ENCODE measurements at regions not wholly inside any gene's neighbourhood (a gene's known extent, or its start where the extent isn't known, plus 50 kb on each side); places are given as distances from the start of the nearest gene placed in this dataset.

- DNase-seq = no peak
Measured at GRCh38 chr21:36532769-36533467, 53.0 kb upstream of the CLDN14 start.

GRCh38 chr21:36533468-36533848, 53.5 kb upstream of the CLDN14 start:
- DNase-seq = no peak

- no peak for DNase-seq
Measured at GRCh38 chr21:36534656-36535055, 54.7 kb upstream of the CLDN14 start.

- DNase-seq = no peak
Measured at GRCh38 chr21:36535618-36536241, 55.8 kb upstream of the CLDN14 start.

GRCh38 chr21:36538761-36539160, 58.8 kb upstream of the CLDN14 start:
- DNase-seq = no peak

- no peak for DNase-seq
Measured at GRCh38 chr21:36539434-36540150, 59.7 kb upstream of the CLDN14 start.

GRCh38 chr21:36540700-36541099, 60.8 kb upstream of the CLDN14 start:
- no peak for DNase-seq

GRCh38 chr21:36541721-36542139, 61.8 kb upstream of the CLDN14 start:
- DNase-seq = no peak

- no peak for DNase-seq
Measured at GRCh38 chr21:36542312-36543101, 62.6 kb upstream of the CLDN14 start.

- no peak for DNase-seq
Measured at GRCh38 chr21:36543924-36544323, 64.0 kb upstream of the CLDN14 start.

GRCh38 chr21:36544545-36544944, 64.6 kb upstream of the CLDN14 start:
- no peak for DNase-seq

GRCh38 chr21:36545776-36546511, 66.0 kb upstream of the CLDN14 start:
- DNase-seq = no peak

GRCh38 chr21:36547464-36547863, 67.5 kb upstream of the CLDN14 start:
- DNase-seq = no peak

GRCh38 chr21:36548866-36549265, 68.9 kb upstream of the CLDN14 start:
- no peak for DNase-seq

GRCh38 chr21:36549470-36549869, 69.5 kb upstream of the CLDN14 start:
- no peak for DNase-seq

- DNase-seq = no peak
Measured at GRCh38 chr21:36550761-36551160, 70.8 kb upstream of the CLDN14 start.

- DNase-seq = no peak
Measured at GRCh38 chr21:36551321-36551720, 71.4 kb upstream of the CLDN14 start.

- DNase-seq = no peak
Measured at GRCh38 chr21:36551731-36552433, 72.0 kb upstream of the CLDN14 start.

GRCh38 chr21:36552434-36552785, 72.5 kb upstream of the CLDN14 start:
- no peak for DNase-seq

GRCh38 chr21:36553406-36553805, 73.5 kb upstream of the CLDN14 start:
- no peak for DNase-seq

GRCh38 chr21:36554411-36555157, 74.7 kb upstream of the CLDN14 start:
- DNase-seq = no peak
